IMR-90 (cell line): ENCODE measurements at regions not wholly inside any gene's neighbourhood (a gene's known extent, or its start where the extent isn't known, plus 50 kb on each side); places are given as distances from the start of the nearest gene placed in this dataset.

Experiments
- BHLHE40 ChIP-seq: fragments of 150-350 bp; IDR thresholded peaks from 2 replicates; pipeline ENCODE4 v1.6.1; 2016; ENCODE audit warnings: mild to moderate bottlenecking, low read depth, low read length
- CEBPB ChIP-seq: IDR thresholded peaks from 2 replicates; pipeline ENCODE4 v1.6.1; 2012; ENCODE audit warnings: low read depth, low read length, improper control_type of control experiment
- CTCF ChIP-seq: conservative IDR thresholded peaks from 2 replicates; pipeline ENCODE4 v1.5.1; 2012; ENCODE audit warnings: mild to moderate bottlenecking, low read depth, low read length, improper control_type of control experiment
- ELK1 ChIP-seq: fragments of 150-350 bp; IDR thresholded peaks from 2 replicates; pipeline ENCODE4 v1.6.1; 2016; ENCODE audit warnings: low read depth, mild to moderate bottlenecking, low read length, moderate library complexity, borderline replicate concordance
- FOS ChIP-seq: fragments of 150-350 bp; IDR thresholded peaks from 2 replicates; pipeline ENCODE4 v1.6.1; 2016; ENCODE audit warnings: low read depth, low read length
- MAZ ChIP-seq: IDR thresholded peaks from 2 replicates; pipeline ENCODE4 v1.6.1; 2012; ENCODE audit warnings: low read depth, mild to moderate bottlenecking, low read length, improper control_type of control experiment, moderate library complexity, borderline replicate concordance
- MXI1 ChIP-seq: IDR thresholded peaks from 2 replicates; pipeline ENCODE4 v1.6.1; 2012; ENCODE audit warnings: low read depth, mild to moderate bottlenecking, low read length, moderate library complexity, borderline replicate concordance
- NFE2L2 ChIP-seq: fragments of 150-350 bp; IDR thresholded peaks from 2 replicates; pipeline ENCODE4 v1.6.1; 2016; ENCODE audit warnings: low read depth, mild to moderate bottlenecking, low read length
- POLR2A ChIP-seq: IDR thresholded peaks from 2 replicates; pipeline ENCODE4 v1.6.1; 2012; ENCODE audit warnings: mild to moderate bottlenecking, low read depth, low read length
- RAD21 ChIP-seq: IDR thresholded peaks from 2 replicates; pipeline ENCODE4 v1.6.1; 2012; ENCODE audit warnings: low read length, improper control_type of control experiment
- RFX5 ChIP-seq: IDR thresholded peaks from 2 replicates; pipeline ENCODE4 v1.8.0; 2012; ENCODE audit warnings: low read depth, mild to moderate bottlenecking, low read length, moderate library complexity
- USF2 ChIP-seq: fragments of 150-350 bp; IDR thresholded peaks from 2 replicates; pipeline ENCODE4 v1.6.1; 2017; ENCODE audit warnings: mild to moderate bottlenecking, antibody characterized with exemption, low read length, low read depth

DNA sequence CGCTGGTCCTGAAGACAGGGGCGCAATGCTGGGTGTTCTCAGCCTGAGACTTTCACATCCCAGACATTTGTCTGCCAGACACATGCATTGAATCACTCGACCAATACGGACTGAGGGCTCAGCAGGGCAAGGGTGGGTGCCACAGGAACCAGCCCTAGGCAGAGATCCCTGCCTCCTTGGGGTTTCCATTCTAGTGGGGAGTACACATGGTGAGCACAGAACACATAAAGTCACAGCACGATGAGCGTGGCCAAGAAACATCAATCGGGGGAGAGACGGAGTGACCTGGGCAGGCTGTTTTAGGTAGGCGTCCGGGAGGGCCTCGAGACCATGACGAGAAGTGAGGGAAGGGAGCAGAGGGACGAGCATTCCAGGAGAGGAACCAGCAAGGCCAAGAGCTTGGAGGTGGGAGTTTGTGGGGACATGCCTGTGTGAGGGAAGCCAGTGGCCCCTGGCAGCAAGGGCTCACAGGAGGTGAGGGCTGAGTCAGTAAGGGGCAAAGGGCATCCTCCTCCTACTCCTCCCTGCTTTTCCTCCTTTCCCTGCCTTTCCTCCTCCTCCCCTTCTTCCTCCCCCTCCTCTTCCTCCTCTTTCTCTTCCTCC is 126.3 kb upstream of the PEG3 start:
- TF ChIP-seq CTCF (no peak), MAZ (no peak), RAD21 (no peak), NFE2L2 (no peak), RFX5 (no peak), POLR2A (no peak), BHLHE40 (no peak), ELK1 (no peak), MXI1 (no peak), CEBPB (no peak), USF2 (no peak), FOS (no peak)
